AG04450 (cell line): ENCODE measurements at regions not wholly inside any gene's neighbourhood (a gene's known extent, or its start where the extent isn't known, plus 50 kb on each side); places are given as distances from the start of the nearest gene placed in this dataset.

ENCODE experiments used
- CTCF ChIA-PET: fragments of 300-600, 350-600 bp; formaldehyde crosslinking; extraction: SDS; loops from one replicate; lab custom pipeline; 2022; ENCODE audit warnings: antibody characterized with exemption, inconsistent platforms; lab: Charles Lee
- POLR2A ChIA-PET: fragments of 350-600 bp; formaldehyde crosslinking; extraction: SDS; loops from one replicate; lab custom pipeline; 2021; ENCODE audit warnings: antibody characterized with exemption, inconsistent platforms; lab: Yijun Ruan, JAX
- DNase-seq: peaks from one replicate; pipeline ENCODE4 v3.0.0-alpha.2; 2011; ENCODE audit warnings: low read depth, low spot score
- H3K27ac ChIP-seq: one replicate; pipeline ENCODE4 v1.5.1; 2012; ENCODE audit warnings: low read depth, low read length, control low read depth
- H3K27me3 ChIP-seq: one replicate; pipeline ENCODE4 v1.6.0; 2012; ENCODE audit warnings: low read length; ENCODE audit not compliant: control insufficient read depth, insufficient read depth
- H3K4me3 ChIP-seq: 2 replicates; pipeline ENCODE4 v1.5.1; 2011; ENCODE audit warnings: mild to moderate bottlenecking, low read depth, low read length, control low read depth
- H3K9me3 ChIP-seq: 2 replicates; pipeline ENCODE4 v1.5.1; 2012; ENCODE audit warnings: low read length; ENCODE audit not compliant: control insufficient read depth, insufficient read depth
- TF ChIP-seq, protein P1 (sequence below): IDR thresholded peaks from 2 replicates; pipeline ENCODE4 v1.5.1; 2011; ENCODE audit warnings: low read depth, low read length, control low read depth, inconsistent platforms

DNA sequence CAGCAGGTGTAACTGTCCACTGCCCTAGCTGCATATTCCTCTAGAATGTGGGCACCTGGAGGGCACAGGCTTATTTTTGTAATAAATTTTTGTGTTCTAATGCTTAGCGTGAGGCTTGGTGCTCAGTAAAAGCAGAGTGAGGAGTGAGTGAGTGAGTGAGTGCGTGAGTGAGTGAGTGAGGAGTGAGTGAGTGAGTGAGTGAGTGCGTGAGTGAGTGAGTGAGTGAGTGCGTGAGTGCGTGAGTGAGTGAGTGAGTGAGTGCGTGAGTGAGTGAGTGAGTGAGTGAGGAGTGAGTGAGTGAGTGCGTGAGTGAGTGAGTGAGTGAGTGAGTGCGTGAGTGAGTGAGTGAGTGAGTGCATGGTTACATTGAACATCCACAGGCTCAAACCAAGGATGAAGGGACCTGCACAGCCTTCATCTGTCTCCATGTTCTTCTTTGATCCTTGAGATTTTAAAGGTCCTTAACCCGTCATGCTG, 371.5 kb downstream of the MED10 start:
- Histone ChIP-seq H3K27ac (no peak overlapping the region), H3K4me3 (no peak overlapping the region), H3K27me3 (no peaks in the 10 kb centered on the region), H3K9me3 (peaks cover 37% of the 10 kb centered on the region)
- TF ChIP-seq, protein P1, sequence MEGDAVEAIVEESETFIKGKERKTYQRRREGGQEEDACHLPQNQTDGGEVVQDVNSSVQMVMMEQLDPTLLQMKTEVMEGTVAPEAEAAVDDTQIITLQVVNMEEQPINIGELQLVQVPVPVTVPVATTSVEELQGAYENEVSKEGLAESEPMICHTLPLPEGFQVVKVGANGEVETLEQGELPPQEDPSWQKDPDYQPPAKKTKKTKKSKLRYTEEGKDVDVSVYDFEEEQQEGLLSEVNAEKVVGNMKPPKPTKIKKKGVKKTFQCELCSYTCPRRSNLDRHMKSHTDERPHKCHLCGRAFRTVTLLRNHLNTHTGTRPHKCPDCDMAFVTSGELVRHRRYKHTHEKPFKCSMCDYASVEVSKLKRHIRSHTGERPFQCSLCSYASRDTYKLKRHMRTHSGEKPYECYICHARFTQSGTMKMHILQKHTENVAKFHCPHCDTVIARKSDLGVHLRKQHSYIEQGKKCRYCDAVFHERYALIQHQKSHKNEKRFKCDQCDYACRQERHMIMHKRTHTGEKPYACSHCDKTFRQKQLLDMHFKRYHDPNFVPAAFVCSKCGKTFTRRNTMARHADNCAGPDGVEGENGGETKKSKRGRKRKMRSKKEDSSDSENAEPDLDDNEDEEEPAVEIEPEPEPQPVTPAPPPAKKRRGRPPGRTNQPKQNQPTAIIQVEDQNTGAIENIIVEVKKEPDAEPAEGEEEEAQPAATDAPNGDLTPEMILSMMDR = no peak
- DNase-seq = no peak
- POLR2A ChIA-PET = no interaction called here
- CTCF ChIA-PET = no interaction called here

DNA sequence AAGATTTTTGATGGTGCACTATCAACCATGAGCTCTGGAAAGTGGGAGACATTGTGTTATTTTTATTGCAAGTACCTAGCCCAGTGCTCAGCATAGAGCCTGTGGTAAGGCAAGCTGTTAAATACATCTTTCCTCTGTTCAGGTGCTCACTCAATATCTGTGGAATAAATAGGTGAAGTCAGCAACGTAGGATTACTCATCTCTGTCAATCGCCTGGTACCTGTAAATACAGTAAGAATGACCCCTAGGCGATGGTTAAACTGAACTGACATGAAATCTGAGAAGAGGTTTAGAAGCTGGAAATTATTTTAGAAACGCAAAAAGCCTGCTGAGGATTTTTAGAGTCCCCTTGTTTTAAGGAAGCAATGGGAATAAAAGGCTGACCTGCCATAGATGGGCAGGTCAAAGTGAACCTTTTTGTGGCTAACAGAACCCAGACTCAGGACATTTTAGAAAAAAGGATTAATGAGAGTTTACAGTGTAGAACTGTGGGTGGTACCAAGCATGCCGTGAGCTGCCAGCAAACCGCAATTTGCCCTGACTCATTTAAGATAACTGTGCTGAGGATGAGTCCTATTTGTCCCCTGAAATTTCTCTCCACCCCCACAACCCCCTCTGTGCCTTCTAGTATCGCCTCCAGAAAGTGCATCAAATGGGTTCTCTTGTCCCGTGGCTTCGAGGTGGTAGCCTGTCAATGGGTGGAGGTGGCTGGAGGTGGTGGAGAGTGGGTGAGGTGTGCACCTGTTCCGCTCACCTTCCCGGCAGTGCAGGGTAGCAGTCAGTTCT, 375.1 kb downstream of the MED10 start:
- ChIA-PET POLR2A (no interaction called here), CTCF (no interaction called here)
- Histone ChIP-seq H3K27me3 (no peaks in the 10 kb centered on the region), H3K4me3 (no peak overlapping the region), H3K27ac (no peak overlapping the region), H3K9me3 (peaks cover 55% of the 10 kb centered on the region)
- TF ChIP-seq, protein P1 = no peak
- DNase-seq = no peak

DNA sequence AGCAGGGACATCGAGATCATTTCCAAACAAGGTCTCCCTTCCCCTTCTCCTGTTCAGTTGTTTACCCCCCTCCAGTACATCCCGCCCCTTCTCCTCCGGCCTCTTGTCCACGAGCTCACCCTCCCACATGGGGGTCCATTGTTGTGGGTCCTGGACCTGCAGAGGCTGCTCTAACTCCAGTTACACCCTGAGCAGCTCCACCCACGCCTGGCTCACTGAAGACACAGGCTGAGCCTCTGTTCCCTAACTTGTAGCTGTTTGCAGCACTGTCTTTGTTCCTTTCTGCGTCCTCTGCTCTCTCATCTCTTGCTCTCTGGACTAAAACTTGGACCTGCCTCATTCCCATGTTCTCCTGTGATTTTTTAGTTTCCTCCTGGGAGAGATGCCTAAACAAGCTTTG, 377.5 kb downstream of the MED10 start:
- Histone ChIP-seq H3K27ac (no peak overlapping the region), H3K9me3 (peaks cover 48% of the 10 kb centered on the region), H3K27me3 (no peaks in the 10 kb centered on the region), H3K4me3 (no peak overlapping the region)
- DNase-seq = no peak
- TF ChIP-seq, protein P1 = no peak
- ChIA-PET POLR2A (no interaction called here), CTCF (no interaction called here)

DNA sequence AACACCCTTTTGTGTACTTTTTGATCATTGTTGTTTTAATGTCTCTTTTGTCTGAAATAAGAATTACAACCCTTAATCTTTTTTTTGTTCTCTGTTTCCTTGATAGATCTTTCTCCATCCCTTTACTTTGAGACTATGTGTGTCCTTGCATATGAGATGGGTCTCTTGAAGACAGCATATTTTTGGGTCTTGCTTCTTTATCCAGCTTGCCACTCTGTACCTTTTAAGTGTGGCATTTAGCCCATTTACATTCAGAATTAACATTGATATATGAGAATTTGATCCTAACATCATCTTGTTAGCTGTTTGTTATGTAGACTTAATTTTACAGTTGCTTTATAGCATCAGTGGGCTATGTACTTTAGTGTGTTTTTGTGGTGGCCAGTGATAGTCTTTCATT, 382.5 kb downstream of the MED10 start:
- POLR2A ChIA-PET = no interaction called here
- CTCF ChIA-PET = no interaction called here
- TF ChIP-seq, protein P1 = no peak

DNA sequence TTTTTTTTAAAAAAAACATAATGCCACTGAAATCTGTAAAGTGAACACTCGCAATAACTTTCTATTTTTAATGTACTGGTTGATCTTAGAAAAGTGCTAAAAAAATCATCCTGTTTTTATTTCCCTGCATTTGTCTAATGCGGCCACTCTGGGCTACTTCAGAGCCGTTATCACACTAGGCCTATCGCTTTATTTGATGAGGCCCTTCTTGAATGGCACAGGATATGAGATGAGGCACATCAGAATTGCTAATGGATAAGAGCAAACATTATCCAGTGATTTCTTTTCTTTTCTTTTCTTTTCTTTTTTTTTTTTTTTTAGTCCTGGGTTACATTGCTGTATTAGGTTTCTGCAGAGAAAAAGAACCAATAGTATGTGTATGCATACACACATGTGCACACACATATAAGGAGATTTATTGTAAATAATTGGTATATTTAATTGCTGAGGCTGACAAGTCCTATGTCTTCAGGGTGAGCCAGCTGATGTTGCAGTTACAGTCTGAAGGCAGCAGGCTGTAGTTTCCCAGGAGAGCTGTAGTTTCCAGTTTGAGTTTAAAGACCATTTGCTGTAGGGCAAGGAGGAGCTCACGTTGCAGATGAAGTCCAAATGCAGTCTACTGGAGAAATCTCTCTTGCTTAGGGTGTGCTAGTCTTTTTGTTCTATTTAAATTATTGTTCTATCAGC, 391.7 kb downstream of the MED10 start:
- CTCF ChIA-PET = no interaction called here
- Histone ChIP-seq H3K9me3 (peaks cover 20% of the 10 kb centered on the region; the same call in 1 of the 2 replicates), H3K4me3 (no peak overlapping the region), H3K27ac (no peak overlapping the region), H3K27me3 (no peaks in the 10 kb centered on the region)
- POLR2A ChIA-PET = no interaction called here
- no peak for DNase-seq
- TF ChIP-seq, protein P1 = no peak

More for the DNA sequence above, 382.5 kb downstream of the MED10 start:
- no peak overlapping the region for H3K27ac ChIP-seq
- H3K9me3 ChIP-seq = peaks cover 26% of the 10 kb centered on the region
- no peak overlapping the region for H3K4me3 ChIP-seq
- no peaks in the 10 kb centered on the region for H3K27me3 ChIP-seq
- no peak for DNase-seq
